ENCODE measurements at regions not wholly inside any gene's neighbourhood (a gene's known extent, or its start where the extent isn't known, plus 50 kb on each side); places are given as distances from the start of the nearest gene placed in this dataset.
"Not testable (repeated sequence)": the region's sequence is repeated elsewhere in the genome, so short reads cannot be mapped to it uniquely, and the experiment has no call there.

GRCh38 chr18:73614812-73615211 is 532.8 kb downstream of the FBXO15 start:
- no peak for DNase-seq

GRCh38 chr18:73613706-73614340 is 533.8 kb downstream of the FBXO15 start:
- DNase-seq: no peak

- DNase-seq: no peak
Measured at GRCh38 chr18:73597832-73598615, 549.6 kb downstream of the FBXO15 start.

- no peak for DNase-seq
Measured at GRCh38 chr18:73594749-73595148, 552.9 kb downstream of the FBXO15 start.

- DNase-seq: no peak
Measured at GRCh38 chr18:73593207-73593606, 554.4 kb downstream of the FBXO15 start.

GRCh38 chr18:73590950-73591349 is 556.7 kb downstream of the FBXO15 start:
- DNase-seq: no peak

GRCh38 chr18:73579698-73580097 is 567.9 kb downstream of the FBXO15 start:
- DNase-seq: no peak

GRCh38 chr18:73577365-73577764 is 570.3 kb downstream of the FBXO15 start:
- no peak for DNase-seq

- no peak for DNase-seq
Measured at GRCh38 chr18:73563901-73564472, 583.6 kb downstream of the FBXO15 start.

- no peak for DNase-seq
Measured at GRCh38 chr18:73563345-73563744, 584.3 kb downstream of the FBXO15 start.

- DNase-seq: no peak
Measured at GRCh38 chr18:73556904-73557303, 590.7 kb downstream of the FBXO15 start.

GRCh38 chr18:73552171-73552570 is 595.5 kb downstream of the FBXO15 start:
- no peak for DNase-seq

GRCh38 chr18:73551211-73551610 is 596.4 kb downstream of the FBXO15 start:
- DNase-seq: no peak

- no peak for DNase-seq
Measured at GRCh38 chr18:73549236-73549635, 598.4 kb downstream of the FBXO15 start.

GRCh38 chr18:73545472-73545871 is 602.2 kb downstream of the FBXO15 start:
- DNase-seq: no peak

GRCh38 chr18:73544617-73545016 is 603.0 kb downstream of the FBXO15 start:
- DNase-seq: no peak

GRCh38 chr18:73544032-73544431 is 603.6 kb downstream of the FBXO15 start:
- no peak for DNase-seq

- no peak for DNase-seq
Measured at GRCh38 chr18:73535990-73536389, 611.6 kb downstream of the FBXO15 start.

GRCh38 chr18:73535189-73535588 is 612.4 kb downstream of the FBXO15 start:
- no peak for DNase-seq

- no peak for DNase-seq
Measured at GRCh38 chr18:73531601-73532000, 616.0 kb downstream of the FBXO15 start.

- no peak for DNase-seq
Measured at GRCh38 chr18:73528066-73528465, 619.6 kb downstream of the FBXO15 start.

GRCh38 chr18:73520229-73520628 is 627.4 kb downstream of the FBXO15 start:
- no peak for DNase-seq

- not testable (repeated sequence) for DNase-seq
Measured at GRCh38 chr18:73516056-73516455, 631.6 kb downstream of the FBXO15 start.

GRCh38 chr18:73514449-73514848 is 633.2 kb downstream of the FBXO15 start:
- no peak for DNase-seq

Data from hematopoietic multipotent progenitor cell treated with erythropoietin and hydrocortisone succinate and interleukin-3 and kit ligand, for 8 days (in vitro differentiated cells).